ENCODE measurements at regions not wholly inside any gene's neighbourhood (a gene's known extent, or its start where the extent isn't known, plus 50 kb on each side); places are given as distances from the start of the nearest gene placed in this dataset.

GRCh38 chr9:130755377-130756007, 61.9 kb downstream of the EXOSC2 start:
- DNase-seq, result no peak

DNA sequence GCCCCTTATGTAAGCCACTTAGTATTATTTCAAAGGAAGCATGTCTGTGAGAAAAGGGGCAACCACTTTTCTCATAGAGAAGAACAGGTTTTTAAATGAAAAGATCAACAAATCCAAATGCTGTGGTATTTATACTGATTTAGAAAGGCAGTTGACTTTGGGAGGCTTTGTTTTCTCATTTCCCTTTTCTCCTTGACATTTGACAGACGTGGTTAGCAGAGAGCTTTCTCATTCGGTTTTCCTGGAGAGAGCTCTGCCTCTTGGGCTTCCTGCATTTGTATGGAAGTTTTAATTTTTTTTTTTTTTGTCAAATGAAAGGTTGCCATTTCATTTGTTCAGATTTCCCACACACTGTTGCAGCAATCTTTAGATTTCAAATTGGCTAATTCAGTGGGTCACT, 62.5 kb downstream of the EXOSC2 start:
- DNase-seq, result no peak

GRCh38 chr9:130756455-130757152, 63.0 kb downstream of the EXOSC2 start:
- no peak for DNase-seq

DNA sequence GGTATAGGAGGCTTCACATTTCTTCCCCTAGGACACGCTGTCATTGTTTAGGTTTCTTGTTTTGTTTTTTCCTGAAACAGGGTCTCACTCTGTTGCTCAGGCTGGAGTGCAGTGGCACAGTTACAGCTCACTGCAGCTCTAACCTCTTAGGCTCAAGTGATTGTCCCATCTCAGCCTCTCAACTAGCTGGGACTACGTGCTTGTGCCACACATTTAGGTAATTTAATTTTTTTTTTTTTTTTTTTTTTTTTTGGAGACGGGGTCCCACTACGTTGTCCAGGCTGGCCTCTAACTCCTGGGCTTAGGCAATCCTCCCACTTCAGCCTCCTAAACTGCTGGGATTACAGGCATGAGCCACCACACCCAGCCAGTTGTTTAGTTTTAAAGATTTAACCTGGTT, 66.2 kb downstream of the EXOSC2 start:
- no peak for DNase-seq

DNA sequence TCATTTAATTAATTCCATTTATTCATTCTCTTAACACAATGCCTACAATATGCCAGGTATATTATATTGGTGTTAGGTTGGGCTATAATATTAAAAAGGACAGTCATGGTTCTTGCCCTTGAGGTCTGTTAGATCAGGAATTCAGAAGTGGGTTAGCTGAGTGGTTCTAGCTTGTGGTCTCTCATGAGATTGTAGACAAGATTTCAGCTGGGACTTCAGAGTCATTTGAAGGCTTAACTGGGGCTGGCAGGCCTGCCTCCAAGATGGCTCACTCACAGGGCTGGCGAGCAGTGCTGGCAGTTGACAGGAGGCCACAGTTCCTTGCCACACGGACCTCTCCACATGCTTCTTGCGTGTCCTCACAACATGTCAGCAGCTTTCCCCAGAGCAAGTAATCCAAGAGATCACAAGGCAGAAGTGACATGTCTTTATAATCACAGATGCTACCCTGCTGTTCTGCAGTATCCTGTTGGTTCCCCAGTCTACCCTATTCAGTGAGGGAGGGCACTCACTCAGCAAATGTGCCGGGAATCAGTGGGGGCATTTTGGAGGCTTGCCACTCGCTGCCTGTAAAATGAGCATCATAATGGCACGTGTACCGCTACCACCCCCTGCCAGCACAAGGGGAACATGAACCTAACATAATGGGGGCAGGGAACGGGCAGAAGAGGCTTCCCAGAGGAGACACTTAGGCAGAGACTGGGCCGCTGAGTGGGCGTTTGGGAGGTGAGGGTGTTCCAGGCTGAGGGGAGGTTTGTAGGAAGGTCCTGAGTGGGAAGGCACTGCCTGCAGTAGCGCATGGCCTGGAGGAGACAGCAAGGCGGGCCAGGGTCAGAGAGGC, 70.0 kb downstream of the EXOSC2 start:
- DNase-seq, result no peak

DNA sequence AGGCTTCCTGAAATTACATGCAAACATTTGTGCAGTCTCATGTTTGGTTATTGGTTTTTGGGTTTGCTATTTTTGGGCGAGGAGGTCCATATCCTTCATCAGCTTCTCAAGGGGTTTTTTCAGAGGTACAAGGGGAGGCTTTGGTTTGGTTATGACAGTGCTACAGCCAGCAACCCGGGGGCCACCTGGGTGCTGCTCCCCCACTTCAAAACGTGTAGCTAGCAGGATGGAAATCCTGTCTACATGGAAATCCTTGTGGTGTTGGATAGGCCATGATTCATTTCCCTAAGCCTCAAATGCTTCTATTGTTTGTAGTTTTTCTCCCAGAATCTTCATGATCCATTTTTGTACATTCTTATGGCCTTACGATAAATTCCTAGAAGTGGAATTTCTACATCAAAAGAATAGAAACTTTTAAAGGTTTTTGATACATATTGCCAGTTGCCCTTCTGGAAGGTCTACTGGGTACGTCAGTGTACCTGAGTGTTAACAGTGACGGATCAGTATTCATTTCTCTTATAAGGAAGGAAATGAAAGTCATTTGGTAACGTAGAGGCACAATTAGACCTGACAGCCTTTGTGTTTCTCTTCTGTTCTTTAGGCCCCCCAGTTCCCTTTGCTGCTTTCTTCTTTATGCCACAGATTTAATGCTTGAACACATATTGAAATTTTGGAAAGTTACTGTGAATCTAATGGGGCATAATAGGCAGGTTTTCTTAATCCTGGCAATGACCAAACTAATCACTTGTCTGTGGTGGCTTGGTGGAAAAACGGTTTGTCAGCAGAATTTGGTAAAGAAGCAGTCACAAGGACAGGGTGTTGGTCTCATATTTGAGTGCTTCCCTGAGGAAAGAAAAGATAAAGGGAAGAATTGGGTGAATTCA, 69.7 kb upstream of the ABL1 start:
- DNase-seq, result no peak

DNA sequence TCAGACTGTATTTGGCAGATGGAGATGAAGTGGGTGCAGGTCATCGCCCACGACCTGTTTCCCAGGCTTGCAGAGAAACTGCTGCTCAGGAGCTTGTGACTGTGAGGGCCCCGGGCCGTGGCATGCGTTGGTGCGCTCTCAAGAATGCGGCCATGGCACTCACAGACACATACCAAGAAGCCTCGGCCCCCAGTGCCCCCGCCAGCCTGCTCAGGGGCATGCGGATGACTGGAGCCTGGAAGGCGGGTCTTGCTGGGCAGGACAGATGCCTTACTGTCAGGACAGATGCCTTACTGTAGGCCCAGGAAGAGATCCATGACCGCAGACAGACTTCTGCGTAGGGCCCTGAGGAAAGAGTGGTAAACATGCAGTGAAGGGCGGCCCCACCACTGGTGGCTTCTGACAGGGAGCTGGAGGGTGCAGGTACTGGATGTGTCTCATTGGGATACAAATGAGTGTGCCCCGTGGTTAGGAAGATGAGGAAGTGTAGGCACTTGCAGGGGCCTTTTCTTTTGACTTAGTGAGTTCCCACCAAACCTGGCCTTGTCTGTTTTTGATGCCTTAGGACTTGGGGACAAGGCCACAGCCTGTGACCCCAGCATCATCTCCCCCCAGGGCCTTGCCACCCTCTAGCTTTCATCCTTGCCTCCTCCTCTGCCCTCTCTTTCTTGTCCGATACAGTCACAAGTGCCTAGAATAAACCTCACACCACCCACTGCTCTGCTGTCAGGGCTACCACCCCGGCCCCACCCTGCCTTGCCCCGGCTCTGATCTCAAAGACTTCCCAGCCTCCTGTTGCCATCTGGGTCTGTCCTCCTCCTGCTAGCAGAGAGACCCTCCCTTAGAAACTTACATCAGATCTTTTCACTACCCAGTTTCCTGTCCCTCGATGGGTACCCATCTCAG, 68.8 kb upstream of the ABL1 start:
- DNase-seq, result no peak

GRCh38 chr9:130766927-130767307, 68.1 kb upstream of the ABL1 start:
- no peak for DNase-seq

DNA sequence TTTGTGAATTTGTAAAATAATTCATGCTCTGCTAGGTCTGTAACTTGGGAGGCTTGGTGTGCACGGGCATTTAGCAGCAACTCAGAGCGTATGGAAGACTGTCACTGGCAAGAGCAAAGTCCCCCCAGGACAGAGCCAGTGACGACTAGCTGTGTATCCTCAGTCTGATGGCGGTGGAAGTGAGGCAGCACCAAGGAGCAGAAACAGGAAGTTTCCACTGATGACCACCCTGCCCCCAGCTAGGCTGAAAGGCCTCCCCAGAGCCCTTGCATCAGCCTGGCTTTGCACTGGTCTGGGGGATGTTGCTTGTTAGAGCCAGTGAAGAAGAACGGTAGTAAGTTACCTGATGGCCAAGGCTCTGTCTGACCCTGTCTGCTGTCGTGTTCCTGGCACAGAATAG, 66.8 kb upstream of the ABL1 start:
- peak; percentile 13 for DNase-seq

GRCh38 chr9:130768891-130769403, 66.1 kb upstream of the ABL1 start:
- DNase-seq, result no peak

- DNase-seq, result no peak
Measured at GRCh38 chr9:130770093-130770492, 65.0 kb upstream of the ABL1 start.

GRCh38 chr9:130770679-130771442, 64.2 kb upstream of the ABL1 start:
- peak; percentile 30 for DNase-seq

DNA sequence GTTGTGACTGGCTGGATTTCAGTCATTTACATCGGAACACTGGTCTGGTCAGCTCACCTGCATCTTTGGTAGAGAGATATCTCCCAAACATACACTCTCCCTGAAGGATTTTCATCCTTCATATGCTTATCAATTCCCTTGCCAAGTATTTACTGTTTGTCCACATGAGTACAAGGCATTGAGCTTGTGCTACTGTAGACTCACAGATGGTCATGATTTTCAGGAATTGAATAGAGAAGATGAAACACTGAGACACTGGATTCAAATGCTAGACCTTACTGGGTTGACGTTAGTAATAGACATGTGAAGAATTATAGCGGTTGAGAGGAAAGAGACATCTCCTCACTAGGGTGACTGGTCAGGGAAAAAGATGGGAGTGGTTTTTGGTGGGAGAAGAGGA, 62.9 kb upstream of the ABL1 start:
- DNase-seq, result no peak

- no peak for DNase-seq
Measured at GRCh38 chr9:130774183-130774582, 60.9 kb upstream of the ABL1 start.

DNA sequence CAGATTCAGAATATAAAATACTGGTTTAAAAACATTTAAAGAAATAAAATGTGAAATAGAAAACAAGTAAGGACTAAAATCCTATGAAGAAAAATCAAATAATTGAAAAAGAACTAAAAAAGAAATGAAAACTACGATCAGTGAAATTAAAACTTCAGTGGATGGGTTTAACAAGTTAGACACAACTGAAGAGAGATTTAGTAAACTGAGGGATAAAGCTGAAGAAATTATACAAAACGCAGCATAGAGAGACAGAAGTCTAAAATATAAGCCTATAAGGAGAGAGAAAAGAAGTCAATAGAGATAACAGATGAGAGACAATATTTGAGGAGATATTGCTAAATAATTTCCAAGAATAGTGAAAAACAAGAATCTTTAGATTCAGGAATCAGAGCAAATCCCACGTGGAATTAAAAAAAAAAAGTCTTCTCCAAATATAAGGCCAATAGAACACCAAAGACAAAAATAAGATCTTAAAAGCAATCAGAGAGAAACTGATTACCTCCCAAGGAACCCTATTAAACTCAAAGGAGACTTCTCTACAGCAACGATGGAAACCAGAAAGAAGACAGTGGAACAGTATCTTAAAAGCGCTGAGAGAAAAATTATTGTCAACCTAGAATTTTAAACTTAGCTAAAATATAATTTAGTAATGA, 59.6 kb upstream of the ABL1 start:
- no peak for DNase-seq

DNA sequence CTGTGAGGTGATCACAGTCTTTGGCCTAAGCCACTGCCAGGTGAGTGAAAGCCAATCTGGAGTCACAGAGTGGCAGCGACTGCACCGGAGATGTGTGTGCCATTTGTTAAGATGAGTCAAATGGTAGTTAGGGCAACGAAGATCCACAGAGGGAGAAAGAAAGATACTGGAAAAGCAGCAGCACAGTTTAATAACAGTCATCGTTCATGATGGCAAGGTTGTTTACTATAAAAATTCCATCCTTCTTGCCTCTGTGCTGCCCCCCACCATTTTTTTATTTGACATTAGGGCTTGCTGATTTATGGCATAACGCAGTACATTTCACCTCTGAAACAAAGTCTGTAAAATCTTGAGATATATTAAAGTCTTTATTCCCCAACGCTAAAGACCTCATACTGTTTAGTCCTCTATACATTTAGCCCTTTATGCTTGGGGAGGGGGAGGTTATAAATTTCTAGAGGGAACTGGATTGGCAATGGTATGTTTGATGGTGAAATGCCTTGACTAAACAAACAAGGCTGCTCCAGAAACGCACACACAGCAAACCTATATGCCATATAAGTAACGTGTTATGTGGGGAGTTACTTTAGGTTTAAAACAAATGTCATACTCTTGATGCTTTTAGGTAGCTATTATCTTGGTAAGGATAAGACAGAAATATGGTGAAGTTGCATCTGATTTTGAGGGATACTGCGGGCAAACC, 55.8 kb upstream of the ABL1 start:
- no peak for DNase-seq

- DNase-seq, result no peak
Measured at GRCh38 chr9:130780415-130780814, 54.6 kb upstream of the ABL1 start.

- DNase-seq, result no peak
Measured at GRCh38 chr9:130780865-130781504, 54.1 kb upstream of the ABL1 start.

DNA sequence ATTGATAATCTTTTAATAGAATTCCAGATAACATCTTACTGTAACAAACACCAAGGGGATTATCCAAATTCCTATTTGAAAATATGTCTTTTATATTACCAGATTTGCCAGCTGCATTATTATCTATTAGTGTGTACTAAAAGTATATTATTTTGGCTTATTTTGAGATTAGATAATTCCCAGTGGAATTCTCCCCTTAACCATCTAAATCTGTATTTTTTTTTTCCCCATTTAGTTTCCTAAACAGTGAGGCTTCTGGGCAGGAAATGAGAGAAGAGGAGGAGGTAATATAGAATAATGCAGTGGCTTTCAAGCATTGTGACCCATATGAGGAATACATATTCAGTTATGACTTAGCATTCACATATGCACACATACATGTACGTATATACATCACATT, 53.5 kb upstream of the ABL1 start:
- DNase-seq, result no peak

All from KG1 (cell line).